OCI-M1 (cell line): ENCODE measurements at regions not wholly inside any gene's neighbourhood (a gene's known extent, or its start where the extent isn't known, plus 50 kb on each side); places are given as distances from the start of the nearest gene placed in this dataset.

Experiments
- DNase-seq: peaks from one replicate; lab custom pipeline; 2025; lab: John Stamatoyannopoulos, UW

- DNase-seq, result peak; percentile 8
Observed at GRCh38 chr2:153005071-153005730, 286.8 kb downstream of the ARL6IP6 start.

- DNase-seq, result no peak
Observed at GRCh38 chr2:153004627-153005026, 286.2 kb downstream of the ARL6IP6 start.

GRCh38 chr2:152974146-152974545, 255.7 kb downstream of the ARL6IP6 start:
- DNase-seq, result no peak

GRCh38 chr2:152971685-152972084, 253.3 kb downstream of the ARL6IP6 start:
- no peak for DNase-seq

- DNase-seq, result peak; percentile 72
Observed at GRCh38 chr2:152962446-152962845, 244.0 kb downstream of the ARL6IP6 start.

- DNase-seq, result no peak
Observed at GRCh38 chr2:152961351-152961750, 242.9 kb downstream of the ARL6IP6 start.

GRCh38 chr2:152950126-152950525, 231.7 kb downstream of the ARL6IP6 start:
- DNase-seq, result peak; percentile 17

- no peak for DNase-seq
Observed at GRCh38 chr2:152944099-152944498, 225.7 kb downstream of the ARL6IP6 start.

GRCh38 chr2:152942940-152943440, 224.6 kb downstream of the ARL6IP6 start:
- no peak for DNase-seq

GRCh38 chr2:152930501-152930900, 212.1 kb downstream of the ARL6IP6 start:
- no peak for DNase-seq

- no peak for DNase-seq
Observed at GRCh38 chr2:152929628-152930027, 211.2 kb downstream of the ARL6IP6 start.

GRCh38 chr2:152925547-152926448, 207.4 kb downstream of the ARL6IP6 start:
- peak; percentile 84 for DNase-seq

- no peak for DNase-seq
Observed at GRCh38 chr2:152924722-152925121, 206.3 kb downstream of the ARL6IP6 start.

GRCh38 chr2:152924219-152924618, 205.8 kb downstream of the ARL6IP6 start:
- DNase-seq, result no peak

GRCh38 chr2:152920846-152921245, 202.4 kb downstream of the ARL6IP6 start:
- DNase-seq, result no peak

- no peak for DNase-seq
Observed at GRCh38 chr2:152910970-152911369, 192.6 kb downstream of the ARL6IP6 start.

GRCh38 chr2:152907046-152907445, 188.6 kb downstream of the ARL6IP6 start:
- DNase-seq, result no peak

GRCh38 chr2:152894051-152894450, 175.6 kb downstream of the ARL6IP6 start:
- DNase-seq, result no peak

- DNase-seq, result no peak
Observed at GRCh38 chr2:152890736-152891135, 172.3 kb downstream of the ARL6IP6 start.

- DNase-seq, result no peak
Observed at GRCh38 chr2:152883951-152884487, 165.6 kb downstream of the ARL6IP6 start.

- DNase-seq, result no peak
Observed at GRCh38 chr2:152881527-152881926, 163.1 kb downstream of the ARL6IP6 start.

- no peak for DNase-seq
Observed at GRCh38 chr2:152879275-152879674, 160.9 kb downstream of the ARL6IP6 start.
